Transverse colon (tissue), 3 donors: ENCODE measurements at regions not wholly inside any gene's neighbourhood (a gene's known extent, or its start where the extent isn't known, plus 50 kb on each side); places are given as distances from the start of the nearest gene placed in this dataset.

Experiments
- POLR2A ChIP-seq: fragments of 450-650 bp; IDR thresholded peaks from one replicate; pipeline ENCODE4 v1.6.1; 2016; ENCODE audit warnings: antibody characterized with exemption, mild to moderate bottlenecking, moderate library complexity
- TF ChIP-seq, protein P1 (sequence below), 5 experiments: fragments of 200-600 bp in 3 of 5; fragments of 450-650 bp in 2 of 5; sonication (generic) in 3 of 5; IDR thresholded peaks; 1 replicate in 2 of 5; 2 replicates in 3 of 5; pipeline ENCODE4 v1.5.1; 2016 to 2017; ENCODE audit warnings: antibody characterized with exemption in 5 of 5, inconsistent platforms in 3 of 5, mild to moderate bottlenecking in 2 of 5, moderate library complexity in 1 of 5

- TF ChIP-seq, protein P1, sequence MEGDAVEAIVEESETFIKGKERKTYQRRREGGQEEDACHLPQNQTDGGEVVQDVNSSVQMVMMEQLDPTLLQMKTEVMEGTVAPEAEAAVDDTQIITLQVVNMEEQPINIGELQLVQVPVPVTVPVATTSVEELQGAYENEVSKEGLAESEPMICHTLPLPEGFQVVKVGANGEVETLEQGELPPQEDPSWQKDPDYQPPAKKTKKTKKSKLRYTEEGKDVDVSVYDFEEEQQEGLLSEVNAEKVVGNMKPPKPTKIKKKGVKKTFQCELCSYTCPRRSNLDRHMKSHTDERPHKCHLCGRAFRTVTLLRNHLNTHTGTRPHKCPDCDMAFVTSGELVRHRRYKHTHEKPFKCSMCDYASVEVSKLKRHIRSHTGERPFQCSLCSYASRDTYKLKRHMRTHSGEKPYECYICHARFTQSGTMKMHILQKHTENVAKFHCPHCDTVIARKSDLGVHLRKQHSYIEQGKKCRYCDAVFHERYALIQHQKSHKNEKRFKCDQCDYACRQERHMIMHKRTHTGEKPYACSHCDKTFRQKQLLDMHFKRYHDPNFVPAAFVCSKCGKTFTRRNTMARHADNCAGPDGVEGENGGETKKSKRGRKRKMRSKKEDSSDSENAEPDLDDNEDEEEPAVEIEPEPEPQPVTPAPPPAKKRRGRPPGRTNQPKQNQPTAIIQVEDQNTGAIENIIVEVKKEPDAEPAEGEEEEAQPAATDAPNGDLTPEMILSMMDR (IDR thresholded peaks at IDR 0.05), result no peak
- TF ChIP-seq POLR2A, result no peak
Observed at GRCh38 chr6:960356-960755, 267.4 kb upstream of the EXOC2 start.
